Right atrium auricular region (tissue), 2 donors: ENCODE measurements at regions not wholly inside any gene's neighbourhood (a gene's known extent, or its start where the extent isn't known, plus 50 kb on each side); places are given as distances from the start of the nearest gene placed in this dataset.

Experiments used
- DNase-seq: peaks from one replicate; pipeline ENCODE4 v3.0.0-alpha.2; 2019; ENCODE audit warnings: low spot score
- H3K27ac ChIP-seq, 2 donors: fragments of 200-600 bp; sonication (generic); 1 replicate in 1 of 2; 2 replicates in 1 of 2; pipeline ENCODE4 v1.5.1; 2016 to 2019
- H3K27me3 ChIP-seq, 2 donors: fragments of 200-600 bp; sonication (generic); one replicate each; pipeline versions ENCODE4 v1.5.1 to v1.6.0; 2017 to 2019
- H3K36me3 ChIP-seq: fragments of 200-600 bp; sonication (generic); one replicate; pipeline ENCODE4 v1.5.1; 2016
- H3K4me1 ChIP-seq, 2 donors: fragments of 200-600 bp; sonication (generic); one replicate each; pipeline versions ENCODE4 v1.5.1 to v1.6.0; 2017 to 2019
- H3K4me3 ChIP-seq, 2 donors: fragments of 200-600 bp; sonication (generic); 1 replicate in 1 of 2; 2 replicates in 1 of 2; pipeline ENCODE4 v1.5.1; 2017 to 2019; ENCODE audit warnings: mild to moderate bottlenecking in 1 of 2, moderate library complexity in 1 of 2
- H3K9me3 ChIP-seq, 2 donors: fragments of 200-600 bp; sonication (generic); one replicate each; pipeline ENCODE4 v1.5.1; 2019
- TF ChIP-seq, protein P1 (sequence below), 2 donors: fragments of 200-600 bp; sonication (generic); IDR thresholded peaks; one replicate each; pipeline ENCODE4 v1.5.1; 2019; ENCODE audit warnings: antibody characterized with exemption in 2 of 2

DNA sequence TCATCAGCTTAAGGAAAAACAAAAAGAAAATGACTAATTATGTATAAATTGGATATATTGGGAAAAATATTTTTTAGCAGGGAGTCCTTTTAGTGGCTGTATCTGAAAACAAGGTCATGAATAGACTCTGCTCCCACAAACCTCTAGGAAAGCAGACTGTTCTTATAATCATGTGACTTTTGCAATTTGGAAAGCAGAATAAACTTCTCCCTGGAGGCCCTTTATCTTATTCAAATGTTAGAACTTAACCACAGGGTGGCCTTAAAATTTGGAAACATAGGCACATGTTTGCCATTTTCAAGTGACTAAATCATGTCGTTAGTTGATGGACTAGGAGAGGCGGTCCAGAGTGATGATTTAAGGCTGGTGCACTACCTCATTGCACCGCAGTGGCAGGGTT is 196.6 kb upstream of the KRR1 start:
- TF ChIP-seq, protein P1, sequence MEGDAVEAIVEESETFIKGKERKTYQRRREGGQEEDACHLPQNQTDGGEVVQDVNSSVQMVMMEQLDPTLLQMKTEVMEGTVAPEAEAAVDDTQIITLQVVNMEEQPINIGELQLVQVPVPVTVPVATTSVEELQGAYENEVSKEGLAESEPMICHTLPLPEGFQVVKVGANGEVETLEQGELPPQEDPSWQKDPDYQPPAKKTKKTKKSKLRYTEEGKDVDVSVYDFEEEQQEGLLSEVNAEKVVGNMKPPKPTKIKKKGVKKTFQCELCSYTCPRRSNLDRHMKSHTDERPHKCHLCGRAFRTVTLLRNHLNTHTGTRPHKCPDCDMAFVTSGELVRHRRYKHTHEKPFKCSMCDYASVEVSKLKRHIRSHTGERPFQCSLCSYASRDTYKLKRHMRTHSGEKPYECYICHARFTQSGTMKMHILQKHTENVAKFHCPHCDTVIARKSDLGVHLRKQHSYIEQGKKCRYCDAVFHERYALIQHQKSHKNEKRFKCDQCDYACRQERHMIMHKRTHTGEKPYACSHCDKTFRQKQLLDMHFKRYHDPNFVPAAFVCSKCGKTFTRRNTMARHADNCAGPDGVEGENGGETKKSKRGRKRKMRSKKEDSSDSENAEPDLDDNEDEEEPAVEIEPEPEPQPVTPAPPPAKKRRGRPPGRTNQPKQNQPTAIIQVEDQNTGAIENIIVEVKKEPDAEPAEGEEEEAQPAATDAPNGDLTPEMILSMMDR (IDR thresholded peaks at IDR 0.05), result no peak
- no peaks in the 10 kb centered on the region for H3K9me3 ChIP-seq
- no peaks in the 10 kb centered on the region for H3K27me3 ChIP-seq
- H3K27ac ChIP-seq, result no peak overlapping the region
- DNase-seq, result no peak
- no peaks in the 10 kb centered on the region for H3K36me3 ChIP-seq
- H3K4me3 ChIP-seq, result no peak overlapping the region
- peaks cover 0 to 41% of the 10 kb centered on the region in 2 donors for H3K4me1 ChIP-seq

DNA sequence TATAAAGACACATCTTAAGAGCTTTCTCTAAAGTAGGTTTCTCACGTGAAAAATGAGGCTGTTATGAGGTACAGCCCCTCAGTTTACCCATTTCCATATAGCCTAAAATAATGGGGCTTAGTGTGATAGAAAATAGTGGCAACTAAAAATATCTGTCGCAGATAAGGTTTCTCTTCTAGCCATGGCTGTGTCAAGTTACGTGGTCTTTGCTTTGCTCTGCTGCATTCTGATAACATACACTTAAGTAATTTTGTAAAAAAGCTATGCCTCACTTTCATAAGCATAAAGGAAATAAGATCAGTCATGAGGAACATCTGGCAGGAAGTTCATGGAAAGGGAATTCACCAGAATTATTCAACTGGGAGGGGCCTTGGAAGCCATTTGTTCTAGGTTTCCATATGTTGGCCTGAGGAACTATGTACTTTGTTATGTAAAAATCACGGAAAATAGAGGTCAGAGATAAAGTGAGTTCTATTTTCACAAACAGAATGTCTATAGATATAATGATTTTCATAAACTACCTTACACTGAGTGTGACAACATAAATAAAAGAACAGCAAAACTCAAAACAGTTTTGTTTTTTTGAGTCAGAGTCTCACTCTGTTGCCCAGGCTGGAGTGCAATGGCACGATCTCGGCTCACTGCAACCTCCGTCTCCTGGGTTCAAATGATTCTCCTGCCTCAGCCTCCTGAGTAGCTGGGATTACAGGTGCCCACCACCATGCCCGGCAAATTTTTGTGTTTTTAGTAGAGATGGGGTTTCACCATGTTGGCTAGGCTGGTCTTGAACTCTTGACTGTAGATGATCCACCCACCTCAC is 195.6 kb upstream of the KRR1 start:
- no peaks in the 10 kb centered on the region for H3K27me3 ChIP-seq
- H3K4me1 ChIP-seq, result peaks cover 0 to 41% of the 10 kb centered on the region in 2 donors
- H3K27ac ChIP-seq, result peak overlapping the region; percentile 18 to 25
- no peaks in the 10 kb centered on the region for H3K9me3 ChIP-seq
- H3K36me3 ChIP-seq, result no peaks in the 10 kb centered on the region
- TF ChIP-seq, protein P1 (IDR thresholded peaks at IDR 0.05), result no peak
- DNase-seq, result no peak
- H3K4me3 ChIP-seq, result no peak overlapping the region

DNA sequence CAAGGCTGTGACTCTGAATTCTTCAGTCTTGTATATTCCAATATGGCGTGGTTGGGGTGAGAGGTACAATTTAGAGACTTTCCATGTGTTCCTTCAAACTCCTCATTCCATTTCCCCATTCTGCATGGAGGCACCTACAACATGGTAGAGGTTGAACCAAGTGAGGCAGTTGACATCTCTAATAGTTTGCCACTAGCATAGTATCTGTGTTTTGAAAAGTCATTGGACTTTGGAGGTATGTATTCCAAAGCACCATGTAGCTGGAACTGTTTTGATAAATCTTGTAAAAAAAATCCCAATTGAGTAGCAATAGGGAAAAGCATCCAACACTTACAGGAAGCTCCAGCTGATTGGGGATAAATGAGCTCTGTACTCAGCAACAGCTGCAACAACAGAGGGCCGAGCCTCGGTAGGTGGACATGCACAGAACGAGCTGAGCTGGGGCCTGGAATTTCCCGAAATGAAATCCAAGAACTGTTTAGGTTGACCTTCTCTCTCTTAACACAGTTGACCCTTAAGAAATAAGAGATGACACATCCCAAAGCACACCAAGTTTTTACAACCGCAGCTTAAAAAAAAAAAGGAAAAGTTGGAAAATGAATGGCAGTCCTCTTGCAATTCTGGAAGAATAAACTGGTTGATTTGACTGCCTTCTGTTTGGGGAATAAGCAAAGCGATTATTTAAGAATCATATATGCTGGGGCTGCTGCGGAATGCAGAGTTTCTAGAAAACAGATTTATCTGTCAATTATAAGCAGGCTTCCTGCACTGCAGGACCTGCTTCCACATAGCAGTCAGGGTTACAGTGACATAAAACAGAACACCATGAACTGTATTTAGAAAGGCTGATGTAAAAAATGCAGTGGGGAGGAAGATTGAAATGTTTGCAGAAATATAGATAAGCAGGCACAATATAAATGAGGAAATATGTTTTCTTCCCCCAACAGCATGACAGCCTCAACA is 194.6 kb upstream of the KRR1 start:
- Histone ChIP-seq H3K4me1 (peaks cover 0 to 41% of the 10 kb centered on the region in 2 donors), H3K36me3 (no peaks in the 10 kb centered on the region), H3K27me3 (no peaks in the 10 kb centered on the region), H3K4me3 (no peak overlapping the region), H3K27ac (peak overlapping the region; percentile 18 to 35), H3K9me3 (no peaks in the 10 kb centered on the region)
- TF ChIP-seq, protein P1 (IDR thresholded peaks at IDR 0.05), result no peak
- DNase-seq, result no peak

DNA sequence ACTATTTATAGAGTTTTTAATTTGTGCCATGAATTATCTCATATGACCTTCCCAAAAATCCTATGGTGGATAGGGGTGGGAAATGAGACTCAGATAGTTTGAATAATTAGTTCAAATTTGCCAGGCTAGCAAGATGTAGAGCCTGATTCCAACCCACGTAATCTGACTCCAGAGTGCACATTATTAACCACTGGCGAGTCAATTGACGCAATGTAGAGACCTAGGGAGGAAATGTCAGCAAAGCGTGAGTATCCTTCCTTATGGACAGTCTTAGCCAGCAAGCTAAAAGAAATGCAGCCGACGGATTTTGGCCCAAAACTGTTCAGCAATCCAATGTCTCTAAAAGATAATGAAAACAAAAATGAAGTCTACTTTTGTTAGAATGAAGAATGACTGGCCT is 193.3 kb upstream of the KRR1 start:
- peaks cover 0 to 40% of the 10 kb centered on the region in 2 donors for H3K4me1 ChIP-seq

DNA sequence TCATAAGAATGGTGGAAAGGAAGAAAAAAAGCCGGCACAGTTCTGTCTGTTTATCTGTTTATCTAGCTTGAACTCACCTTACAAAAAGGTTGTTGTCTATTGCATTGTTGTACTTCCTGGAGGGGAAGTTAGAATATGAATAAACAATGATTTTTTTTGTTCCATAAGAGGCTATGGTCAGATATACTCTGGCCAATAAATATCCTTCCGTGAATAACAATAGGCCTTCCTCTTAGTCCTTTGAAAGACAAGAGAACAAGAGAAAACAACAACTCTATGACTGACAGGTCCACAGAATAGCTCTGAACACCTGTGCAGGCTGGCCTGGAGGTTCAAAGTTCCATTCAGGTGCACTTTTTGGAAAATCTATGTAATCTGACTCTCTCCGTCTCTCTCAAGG is 192.8 kb upstream of the KRR1 start:
- TF ChIP-seq, protein P1 (IDR thresholded peaks at IDR 0.05), result no peak
- Histone ChIP-seq H3K36me3 (no peaks in the 10 kb centered on the region), H3K4me1 (peaks cover 0 to 35% of the 10 kb centered on the region in 2 donors), H3K9me3 (no peaks in the 10 kb centered on the region), H3K27me3 (no peaks in the 10 kb centered on the region), H3K4me3 (no peak overlapping the region), H3K27ac (no peak overlapping the region)
- no peak for DNase-seq

More for the DNA sequence above, 193.3 kb upstream of the KRR1 start:
- DNase-seq, result no peak
- TF ChIP-seq, protein P1 (IDR thresholded peaks at IDR 0.05), result no peak
- no peaks in the 10 kb centered on the region for H3K27me3 ChIP-seq
- H3K27ac ChIP-seq, result no peak overlapping the region
- no peaks in the 10 kb centered on the region for H3K36me3 ChIP-seq
- H3K4me3 ChIP-seq, result no peak overlapping the region
- no peaks in the 10 kb centered on the region for H3K9me3 ChIP-seq
